ENCODE measurements at regions not wholly inside any gene's neighbourhood (a gene's known extent, or its start where the extent isn't known, plus 50 kb on each side); places are given as distances from the start of the nearest gene placed in this dataset.

- Histone ChIP-seq H3K4me1 (peaks cover 4% of the 10 kb centered on the region), H3K9ac (no peak overlapping the region), H3K9me3 (ENCODE audit: control insufficient read depth, low read length) (no peaks in the 10 kb centered on the region), H3K36me3 (ENCODE audit: control insufficient read depth, insufficient read depth, low read length) (no peaks in the 10 kb centered on the region), H3K27me3 (ENCODE audit: control insufficient read depth, insufficient read depth, low read length) (no peaks in the 10 kb centered on the region), H3K27ac (no peak overlapping the region), H2AFZ (peak overlapping the region; percentile 62), H3K79me2 (no peaks in the 10 kb centered on the region), H3K4me2 (ENCODE audit: low read length) (peak overlapping the region; percentile 58), H3K4me3 (ENCODE audit: low read depth, low read length) (peak overlapping the region; percentile 31)
- TF ChIP-seq, protein P1, sequence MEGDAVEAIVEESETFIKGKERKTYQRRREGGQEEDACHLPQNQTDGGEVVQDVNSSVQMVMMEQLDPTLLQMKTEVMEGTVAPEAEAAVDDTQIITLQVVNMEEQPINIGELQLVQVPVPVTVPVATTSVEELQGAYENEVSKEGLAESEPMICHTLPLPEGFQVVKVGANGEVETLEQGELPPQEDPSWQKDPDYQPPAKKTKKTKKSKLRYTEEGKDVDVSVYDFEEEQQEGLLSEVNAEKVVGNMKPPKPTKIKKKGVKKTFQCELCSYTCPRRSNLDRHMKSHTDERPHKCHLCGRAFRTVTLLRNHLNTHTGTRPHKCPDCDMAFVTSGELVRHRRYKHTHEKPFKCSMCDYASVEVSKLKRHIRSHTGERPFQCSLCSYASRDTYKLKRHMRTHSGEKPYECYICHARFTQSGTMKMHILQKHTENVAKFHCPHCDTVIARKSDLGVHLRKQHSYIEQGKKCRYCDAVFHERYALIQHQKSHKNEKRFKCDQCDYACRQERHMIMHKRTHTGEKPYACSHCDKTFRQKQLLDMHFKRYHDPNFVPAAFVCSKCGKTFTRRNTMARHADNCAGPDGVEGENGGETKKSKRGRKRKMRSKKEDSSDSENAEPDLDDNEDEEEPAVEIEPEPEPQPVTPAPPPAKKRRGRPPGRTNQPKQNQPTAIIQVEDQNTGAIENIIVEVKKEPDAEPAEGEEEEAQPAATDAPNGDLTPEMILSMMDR (IDR thresholded peaks at IDR 0.05), result no peak
Observed at GRCh38 chr10:61001731-61002122, 57.7 kb upstream of the RHOBTB1 start.

- no peak overlapping the region for H3K9ac ChIP-seq
Observed at GRCh38 chr10:61000769-61001730, 57.1 kb upstream of the RHOBTB1 start.

GRCh38 chr10:60998932-60999331, 54.9 kb upstream of the RHOBTB1 start:
- H3K36me3 ChIP-seq (ENCODE audit: control insufficient read depth, insufficient read depth, low read length), result no peaks in the 10 kb centered on the region

More at GRCh38 chr10:61000769-61001730, 57.1 kb upstream of the RHOBTB1 start:
- H3K27ac ChIP-seq, result no peak overlapping the region
- peak overlapping the region; percentile 31 for H3K4me3 ChIP-seq (ENCODE audit: low read depth, low read length)
- H3K79me2 ChIP-seq, result no peaks in the 10 kb centered on the region
- H2AFZ ChIP-seq, result peak overlapping the region; percentile 78
- H3K4me1 ChIP-seq, result peaks cover 4% of the 10 kb centered on the region
- H3K9me3 ChIP-seq (ENCODE audit: control insufficient read depth, low read length), result no peaks in the 10 kb centered on the region
- TF ChIP-seq, protein P1 (IDR thresholded peaks at IDR 0.05), result no peak
- no peaks in the 10 kb centered on the region for H3K36me3 ChIP-seq (ENCODE audit: control insufficient read depth, insufficient read depth, low read length)
- no peaks in the 10 kb centered on the region for H3K27me3 ChIP-seq (ENCODE audit: control insufficient read depth, insufficient read depth, low read length)
- peak overlapping the region; percentile 64 for H3K4me2 ChIP-seq (ENCODE audit: low read length)

DNA sequence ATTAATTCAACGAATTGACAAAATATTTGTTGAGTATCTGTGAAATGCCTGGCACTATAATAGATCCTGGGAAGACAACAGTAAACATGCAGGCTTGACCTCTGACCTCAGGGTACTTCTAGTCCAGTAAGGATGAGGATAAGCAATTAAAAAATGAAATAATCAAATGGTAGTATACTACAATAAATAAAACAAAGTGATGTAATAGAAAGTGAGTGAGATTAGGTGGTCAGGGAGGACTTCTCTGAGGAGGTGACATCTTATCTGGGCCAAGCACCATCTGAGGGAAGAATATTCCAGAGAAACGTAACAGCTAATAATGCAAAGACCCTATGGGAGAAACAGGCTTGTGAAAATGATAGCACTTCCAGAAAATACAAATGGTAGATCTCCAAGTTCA, 50.1 kb upstream of the RHOBTB1 start:
- H3K9me3 ChIP-seq (ENCODE audit: control insufficient read depth, low read length), result no peaks in the 10 kb centered on the region
- no peak overlapping the region for H3K4me2 ChIP-seq (ENCODE audit: low read length)
- TF ChIP-seq, protein P1 (IDR thresholded peaks at IDR 0.05), result no peak
- no peak overlapping the region for H3K27ac ChIP-seq
- H2AFZ ChIP-seq, result no peak overlapping the region
- H3K4me1 ChIP-seq, result no peaks in the 10 kb centered on the region
- H3K9ac ChIP-seq, result no peak overlapping the region
- no peaks in the 10 kb centered on the region for H3K27me3 ChIP-seq (ENCODE audit: control insufficient read depth, insufficient read depth, low read length)
- H3K79me2 ChIP-seq, result no peaks in the 10 kb centered on the region
- no peaks in the 10 kb centered on the region for H3K36me3 ChIP-seq (ENCODE audit: control insufficient read depth, insufficient read depth, low read length)
- no peak overlapping the region for H3K4me3 ChIP-seq (ENCODE audit: low read depth, low read length)

More at GRCh38 chr10:60998932-60999331, 54.9 kb upstream of the RHOBTB1 start:
- Histone ChIP-seq H2AFZ (no peak overlapping the region), H3K9me3 (ENCODE audit: control insufficient read depth, low read length) (no peaks in the 10 kb centered on the region), H3K79me2 (no peaks in the 10 kb centered on the region), H3K27me3 (ENCODE audit: control insufficient read depth, insufficient read depth, low read length) (no peaks in the 10 kb centered on the region), H3K4me2 (ENCODE audit: low read length) (no peak overlapping the region), H3K4me3 (ENCODE audit: low read depth, low read length) (no peak overlapping the region), H3K9ac (no peak overlapping the region), H3K4me1 (peaks cover 4% of the 10 kb centered on the region), H3K27ac (no peak overlapping the region)
- TF ChIP-seq, protein P1 (IDR thresholded peaks at IDR 0.05), result no peak

Data from parathyroid adenoma (tissue), 2 donors.